ENCODE measurements at regions not wholly inside any gene's neighbourhood (a gene's known extent, or its start where the extent isn't known, plus 50 kb on each side); places are given as distances from the start of the nearest gene placed in this dataset.

DNA sequence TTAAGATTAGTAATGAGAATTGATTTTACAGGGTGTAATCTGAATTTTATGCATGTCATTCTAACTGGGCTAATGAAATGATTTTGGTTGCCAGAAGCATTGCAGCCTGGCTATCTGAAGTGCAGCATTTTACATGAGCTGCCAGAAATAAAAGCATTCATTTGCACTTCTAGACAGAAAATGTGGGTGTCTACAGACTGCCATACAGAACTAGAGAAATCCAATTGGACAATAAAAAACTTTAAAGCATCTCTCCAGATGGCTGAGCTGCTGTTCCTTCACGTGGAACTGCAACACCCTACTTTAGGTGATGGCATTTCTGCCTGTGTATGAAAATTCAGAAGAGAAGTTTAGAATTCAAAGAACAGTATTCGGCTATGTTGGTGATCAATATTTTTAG is 450.1 kb upstream of the SLITRK1 start:
- WGBS, 2 donors, result 62 to 74% methylated on average over 2 of the region's 2 CpGs
- no peaks in the 10 kb centered on the region for H3K36me3 ChIP-seq
- no peaks in the 10 kb centered on the region for H3K27me3 ChIP-seq
- no peak for TF ChIP-seq POLR2A (IDR thresholded peaks at IDR 0.05)
- TF ChIP-seq, protein P1, sequence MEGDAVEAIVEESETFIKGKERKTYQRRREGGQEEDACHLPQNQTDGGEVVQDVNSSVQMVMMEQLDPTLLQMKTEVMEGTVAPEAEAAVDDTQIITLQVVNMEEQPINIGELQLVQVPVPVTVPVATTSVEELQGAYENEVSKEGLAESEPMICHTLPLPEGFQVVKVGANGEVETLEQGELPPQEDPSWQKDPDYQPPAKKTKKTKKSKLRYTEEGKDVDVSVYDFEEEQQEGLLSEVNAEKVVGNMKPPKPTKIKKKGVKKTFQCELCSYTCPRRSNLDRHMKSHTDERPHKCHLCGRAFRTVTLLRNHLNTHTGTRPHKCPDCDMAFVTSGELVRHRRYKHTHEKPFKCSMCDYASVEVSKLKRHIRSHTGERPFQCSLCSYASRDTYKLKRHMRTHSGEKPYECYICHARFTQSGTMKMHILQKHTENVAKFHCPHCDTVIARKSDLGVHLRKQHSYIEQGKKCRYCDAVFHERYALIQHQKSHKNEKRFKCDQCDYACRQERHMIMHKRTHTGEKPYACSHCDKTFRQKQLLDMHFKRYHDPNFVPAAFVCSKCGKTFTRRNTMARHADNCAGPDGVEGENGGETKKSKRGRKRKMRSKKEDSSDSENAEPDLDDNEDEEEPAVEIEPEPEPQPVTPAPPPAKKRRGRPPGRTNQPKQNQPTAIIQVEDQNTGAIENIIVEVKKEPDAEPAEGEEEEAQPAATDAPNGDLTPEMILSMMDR (IDR thresholded peaks at IDR 0.05), result no peak
- no peaks in the 10 kb centered on the region for H3K4me1 ChIP-seq
- DNase-seq, result no peak
- intact Hi-C loops (cut with DNase I), result no loop called here
- H3K27ac ChIP-seq, result no peak overlapping the region
- no peaks in the 10 kb centered on the region for H3K9me3 ChIP-seq
- H3K4me3 ChIP-seq, result no peak overlapping the region

DNA sequence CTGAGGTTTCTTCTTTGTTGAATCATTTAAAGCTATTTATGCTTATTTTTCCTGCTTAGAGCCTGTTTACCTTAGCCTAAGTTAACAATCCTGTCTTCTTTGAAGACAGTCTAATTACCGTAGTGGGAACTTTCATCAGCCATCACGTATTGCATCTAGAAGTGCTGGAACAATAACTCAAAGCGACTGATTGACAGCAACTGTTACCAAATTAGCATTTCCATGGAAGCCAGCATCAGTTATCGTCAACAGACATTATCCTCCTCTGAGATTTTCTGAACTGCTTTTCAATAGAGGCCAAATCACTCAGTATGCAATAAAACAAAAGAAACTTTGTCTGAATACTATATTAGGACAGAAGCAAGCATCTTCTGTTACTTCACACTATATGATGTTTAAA is 433.3 kb upstream of the SLITRK1 start:
- Histone ChIP-seq H3K36me3 (no peaks in the 10 kb centered on the region), H3K9me3 (no peaks in the 10 kb centered on the region), H3K27ac (no peak overlapping the region), H3K4me1 (no peaks in the 10 kb centered on the region), H3K27me3 (no peaks in the 10 kb centered on the region), H3K4me3 (no peak overlapping the region)
- TF ChIP-seq, protein P1 (IDR thresholded peaks at IDR 0.05), result no peak
- TF ChIP-seq POLR2A (IDR thresholded peaks at IDR 0.05), result no peak
- intact Hi-C loops (cut with DNase I), result no loop called here
- DNase-seq, result no peak
- 63 to 71% methylated on average over 4 of the region's 4 CpGs for whole genome bisulfite sequencing, 2 donors

DNA sequence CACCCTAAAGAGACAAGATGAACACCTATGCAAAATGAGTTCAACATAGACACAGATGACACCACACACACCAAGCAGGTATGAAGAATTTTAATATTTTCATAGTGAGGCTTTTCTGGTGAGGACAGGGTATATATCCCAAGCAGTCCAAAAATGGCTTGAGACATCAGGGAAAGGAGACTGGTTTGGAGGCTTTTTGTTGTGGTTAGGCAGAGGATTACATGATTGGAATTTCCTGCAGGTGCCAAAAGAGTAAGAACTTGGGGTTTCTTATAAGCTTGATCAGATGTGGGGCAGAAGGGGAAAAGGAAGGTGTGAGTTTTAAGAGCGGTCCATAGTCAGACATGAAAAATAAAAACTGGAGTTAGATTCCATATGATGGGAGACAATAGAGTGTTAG is 420.8 kb upstream of the SLITRK1 start:
- Histone ChIP-seq H3K4me1 (no peaks in the 10 kb centered on the region), H3K36me3 (no peaks in the 10 kb centered on the region), H3K27ac (no peak overlapping the region), H3K27me3 (no peaks in the 10 kb centered on the region), H3K9me3 (no peaks in the 10 kb centered on the region), H3K4me3 (no peak overlapping the region)
- WGBS, 2 donors, result 80 to 96% methylated on average over 1 of the region's 1 CpG
- intact Hi-C loops (cut with DNase I), result no loop called here
- no peak for TF ChIP-seq POLR2A (IDR thresholded peaks at IDR 0.05)
- TF ChIP-seq, protein P1 (IDR thresholded peaks at IDR 0.05), result no peak
- DNase-seq, result no peak

DNA sequence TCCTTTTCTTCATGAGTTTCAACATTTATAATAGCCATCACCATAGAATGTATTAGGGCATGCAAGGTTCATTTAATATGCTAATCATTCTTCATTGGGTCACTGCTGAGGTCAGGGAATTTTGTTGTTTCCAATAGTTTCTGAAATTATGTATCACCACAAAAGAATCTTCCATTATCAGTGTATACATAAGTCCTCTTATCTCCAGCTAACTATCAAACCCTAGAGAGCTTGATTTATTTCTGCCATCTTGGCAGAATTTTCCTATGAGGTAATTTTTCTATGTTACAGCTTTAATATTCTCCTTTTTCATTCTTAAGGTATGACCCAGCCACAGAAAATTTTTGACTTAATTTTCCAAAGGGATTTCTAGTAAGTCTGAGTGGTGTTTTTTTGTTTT is 415.0 kb upstream of the SLITRK1 start:
- H3K4me1 ChIP-seq, result no peaks in the 10 kb centered on the region
- H3K4me3 ChIP-seq, result no peak overlapping the region
- H3K9me3 ChIP-seq, result no peaks in the 10 kb centered on the region
- DNase-seq, result no peak
- no peaks in the 10 kb centered on the region for H3K36me3 ChIP-seq
- intact Hi-C loops (cut with DNase I), result no loop called here
- H3K27me3 ChIP-seq, result no peaks in the 10 kb centered on the region
- TF ChIP-seq POLR2A (IDR thresholded peaks at IDR 0.05), result no peak
- TF ChIP-seq, protein P1 (IDR thresholded peaks at IDR 0.05), result no peak
- H3K27ac ChIP-seq, result no peak overlapping the region

DNA sequence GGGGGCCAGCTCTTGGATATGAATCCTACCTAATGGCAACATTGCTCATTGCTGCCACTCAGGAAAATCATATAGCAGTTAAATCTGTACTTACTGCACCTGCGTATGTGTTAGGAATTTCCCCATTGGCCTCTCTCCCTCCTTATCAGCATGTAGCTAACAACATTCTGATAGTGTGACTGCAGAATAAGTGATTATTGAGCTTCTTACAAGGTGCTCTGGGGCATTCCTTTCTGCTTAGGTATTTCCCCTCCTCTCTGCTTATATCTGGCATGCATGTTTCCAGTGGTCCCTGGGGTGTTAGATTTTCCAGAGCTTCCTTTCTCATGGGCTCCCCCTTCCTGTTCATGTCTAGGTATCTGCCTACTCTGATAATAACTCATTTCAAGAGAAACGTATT is 414.1 kb upstream of the SLITRK1 start:
- Histone ChIP-seq H3K4me3 (no peak overlapping the region), H3K36me3 (no peaks in the 10 kb centered on the region), H3K27me3 (no peaks in the 10 kb centered on the region), H3K9me3 (no peaks in the 10 kb centered on the region), H3K27ac (no peak overlapping the region), H3K4me1 (no peaks in the 10 kb centered on the region)
- no peak for DNase-seq
- intact Hi-C loops (cut with DNase I), result no loop called here
- TF ChIP-seq POLR2A (IDR thresholded peaks at IDR 0.05), result no peak
- TF ChIP-seq, protein P1 (IDR thresholded peaks at IDR 0.05), result no peak
- 69 to 75% methylated on average over 2 of the region's 2 CpGs for WGBS, 2 donors

Data from esophagus squamous epithelium (tissue), 5 donors.